SK-N-SH (cell line): ENCODE measurements at regions not wholly inside any gene's neighbourhood (a gene's known extent, or its start where the extent isn't known, plus 50 kb on each side); places are given as distances from the start of the nearest gene placed in this dataset.

Experiments used
- CTCF ChIP-seq: fragments of 200-600 bp; sonication (generic); IDR thresholded peaks from 2 replicates; pipeline ENCODE4 v1.6.1; 2017; ENCODE audit warnings: antibody characterized with exemption, mild to moderate bottlenecking, moderate library complexity
- POLR2AphosphoS5 ChIP-seq: IDR thresholded peaks from 2 replicates; pipeline ENCODE4 v1.6.1; 2012; ENCODE audit warnings: low read depth, low read length
- REST ChIP-seq: IDR thresholded peaks from 2 replicates; pipeline ENCODE4 v1.6.1; 2012; ENCODE audit warnings: mild to moderate bottlenecking, low read depth, low read length, moderate library complexity

- no peak for TF ChIP-seq CTCF
- TF ChIP-seq POLR2AphosphoS5 = no peak
- no peak for TF ChIP-seq REST
Measured at GRCh38 chr5:114984796-114985195, 184.9 kb downstream of the TRIM36 start.
